DMS53 (cell line): ENCODE measurements at regions not wholly inside any gene's neighbourhood (a gene's known extent, or its start where the extent isn't known, plus 50 kb on each side); places are given as distances from the start of the nearest gene placed in this dataset.
A peak's percentile ranks its signal among the peaks of the same experiment; 100 is the strongest.

Source experiments
- DNase-seq: peaks from one replicate; lab custom pipeline; 2025; lab: John Stamatoyannopoulos, UW

- no peak for DNase-seq
These were observed 663.7 kb upstream of the B3GAT1 start for GRCh38 chr11:135075740-135076139.

- peak; percentile 86 for DNase-seq
These were observed 662.5 kb upstream of the B3GAT1 start for GRCh38 chr11:135074397-135074998.

- DNase-seq = no peak
These were observed 661.8 kb upstream of the B3GAT1 start for GRCh38 chr11:135073870-135074269.

- no peak for DNase-seq
These were observed 661.3 kb upstream of the B3GAT1 start for GRCh38 chr11:135073381-135073780.

GRCh38 chr11:135069890-135070289 is 657.8 kb upstream of the B3GAT1 start:
- peak; percentile 12 for DNase-seq

- no peak for DNase-seq
These were observed 657.0 kb upstream of the B3GAT1 start for GRCh38 chr11:135069063-135069462.

GRCh38 chr11:135062994-135063393 is 651.0 kb upstream of the B3GAT1 start:
- no peak for DNase-seq

GRCh38 chr11:135061166-135061565 is 649.1 kb upstream of the B3GAT1 start:
- no peak for DNase-seq

GRCh38 chr11:135046986-135047385 is 634.9 kb upstream of the B3GAT1 start:
- no peak for DNase-seq

- DNase-seq = no peak
These were observed 634.5 kb upstream of the B3GAT1 start for GRCh38 chr11:135046556-135046955.

- DNase-seq = no peak
These were observed 631.4 kb upstream of the B3GAT1 start for GRCh38 chr11:135043434-135043833.

GRCh38 chr11:135037828-135038227 is 625.8 kb upstream of the B3GAT1 start:
- DNase-seq = no peak

- DNase-seq = peak; percentile 18
These were observed 624.7 kb upstream of the B3GAT1 start for GRCh38 chr11:135036488-135037297.

GRCh38 chr11:135035282-135035681 is 623.2 kb upstream of the B3GAT1 start:
- no peak for DNase-seq

GRCh38 chr11:135033540-135033939 is 621.5 kb upstream of the B3GAT1 start:
- peak; percentile 75 for DNase-seq

- no peak for DNase-seq
These were observed 619.4 kb upstream of the B3GAT1 start for GRCh38 chr11:135031205-135031989.

GRCh38 chr11:135027461-135027860 is 615.4 kb upstream of the B3GAT1 start:
- DNase-seq = peak; percentile 32

- no peak for DNase-seq
These were observed 611.5 kb upstream of the B3GAT1 start for GRCh38 chr11:135023499-135023898.

GRCh38 chr11:135022454-135022853 is 610.4 kb upstream of the B3GAT1 start:
- no peak for DNase-seq

GRCh38 chr11:135019899-135020298 is 607.9 kb upstream of the B3GAT1 start:
- no peak for DNase-seq

- DNase-seq = no peak
These were observed 607.4 kb upstream of the B3GAT1 start for GRCh38 chr11:135019343-135019871.

GRCh38 chr11:135017296-135017695 is 605.3 kb upstream of the B3GAT1 start:
- DNase-seq = no peak

GRCh38 chr11:135015966-135016365 is 603.9 kb upstream of the B3GAT1 start:
- no peak for DNase-seq
